Ovary (tissue), 3 donors: ENCODE measurements at regions not wholly inside any gene's neighbourhood (a gene's known extent, or its start where the extent isn't known, plus 50 kb on each side); places are given as distances from the start of the nearest gene placed in this dataset.

ENCODE experiments used
- CTCF ChIP-seq, 3 donors: fragments of 450-650 bp in 2 of 3; fragments of 200-600 bp in 1 of 3; IDR thresholded peaks; one replicate each; pipeline versions ENCODE4 v1.5.1 to v1.8.0; 2016 to 2022; ENCODE audit warnings: antibody characterized with exemption in 3 of 3, mild to moderate bottlenecking in 1 of 3
- EP300 ChIP-seq: sonication (generic); formaldehyde crosslinking; IDR thresholded peaks from one replicate; pipeline ENCODE4 v1.6.1; 2017; ENCODE audit warnings: antibody characterized with exemption
- POLR2A ChIP-seq: fragments of 450-650 bp; IDR thresholded peaks from one replicate; pipeline ENCODE4 v1.6.1; 2017; ENCODE audit warnings: antibody characterized with exemption, mild to moderate bottlenecking, moderate library complexity
- donor health status: DM: no; HTN: no; CAD: no.

- TF ChIP-seq CTCF (IDR thresholded peaks at IDR 0.05) (no peak), POLR2A (no peak), EP300 (no peak)
These were observed 525.5 kb upstream of the RGMA start for GRCh38 chr15:93614386-93615104.
